SK-N-SH (cell line): ENCODE measurements at regions not wholly inside any gene's neighbourhood (a gene's known extent, or its start where the extent isn't known, plus 50 kb on each side); places are given as distances from the start of the nearest gene placed in this dataset.

ENCODE experiments used
- CTCF ChIA-PET: fragments of 300-600, 350-600 bp; formaldehyde crosslinking; extraction: SDS; loops from one replicate; lab custom pipeline; 2021; lab: Yijun Ruan, JAX
- POLR2A ChIA-PET: fragments of 350-600 bp; sonication (Branson Sonifier 250); formaldehyde crosslinking; extraction: SDS; loops from one replicate; lab custom pipeline; 2020; ENCODE audit warnings: antibody characterized with exemption, inconsistent platforms; lab: Yijun Ruan, JAX
- DNase-seq: peaks from one replicate; pipeline ENCODE4 v3.0.0; 2012
- H2AFZ ChIP-seq: fragments of 200-600 bp; sonication (generic); 2 replicates; pipeline ENCODE4 v1.8.1; 2016; ENCODE audit warnings: antibody characterized with exemption, mild to moderate bottlenecking, low read depth
- H3F3A ChIP-seq: fragments of 200-600 bp; sonication (generic); replicated peaks from 2 replicates; pipeline ENCODE3; 2016; ENCODE audit warnings: antibody characterized with exemption, mild to moderate bottlenecking; ENCODE audit not compliant: insufficient read depth
- H3K27ac ChIP-seq, 2 experiments: fragments of 200-500 bp in 1 of 2; fragments of 200-600 bp in 1 of 2; sonication (Bioruptor generic) in 1 of 2; sonication (generic), shearing (Covaris generic) in 1 of 2; 2 replicates each; pipeline versions ENCODE4 v1.5.1 to v1.6.1; 2014 to 2016; ENCODE audit warnings: low read depth in 2 of 2, inconsistent platforms in 1 of 2, low read length in 1 of 2, mild to moderate bottlenecking in 1 of 2, mixed read lengths in 1 of 2
- H3K27me3 ChIP-seq: fragments of 200-600 bp; sonication (generic), shearing (Covaris generic); 2 replicates; pipeline ENCODE4 v1.6.1; 2016; ENCODE audit warnings: mixed run types; ENCODE audit not compliant: insufficient read depth
- H3K36me3 ChIP-seq, 2 experiments: fragments of 200-500 bp in 1 of 2; fragments of 200-600 bp in 1 of 2; sonication (Bioruptor generic) in 1 of 2; sonication (generic) in 1 of 2; replicated peaks in 1 of 2; 2 replicates each; pipeline versions ENCODE3 to v1.5.1; 2014 to 2016; ENCODE audit warnings: low read length in 1 of 2, mild to moderate bottlenecking in 1 of 2; ENCODE audit not compliant: insufficient read depth in 2 of 2, control insufficient read depth in 1 of 2
- H3K4me1 ChIP-seq, 2 experiments: fragments of 200-500 bp in 1 of 2; fragments of 200-600 bp in 1 of 2; sonication (Bioruptor generic) in 1 of 2; sonication (generic), shearing (Covaris generic) in 1 of 2; 2 replicates each; pipeline versions ENCODE4 v1.5.1 to v1.6.1; 2014 to 2016; ENCODE audit warnings: low read depth in 1 of 2, low read length in 1 of 2, mixed run types in 1 of 2; ENCODE audit not compliant: insufficient read depth in 2 of 2, control insufficient read depth in 1 of 2
- H3K4me2 ChIP-seq: fragments of 200-600 bp; sonication (generic), shearing (Covaris generic); 2 replicates; pipeline ENCODE4 v1.6.1; 2017; ENCODE audit warnings: mixed run types
- H3K4me3 ChIP-seq, 2 experiments: fragments of 200-500 bp in 1 of 2; fragments of 200-600 bp in 1 of 2; sonication (Bioruptor generic) in 1 of 2; sonication (generic), shearing (Covaris generic) in 1 of 2; 2 replicates each; pipeline versions ENCODE4 v1.5.1 to v1.8.1; 2014 to 2016; ENCODE audit warnings: low read depth in 2 of 2, inconsistent platforms in 1 of 2, low read length in 1 of 2, mild to moderate bottlenecking in 1 of 2, mixed read lengths in 1 of 2, moderate library complexity in 1 of 2
- H3K79me2 ChIP-seq: fragments of 200-600 bp; sonication (generic); 2 replicates; pipeline ENCODE4 v1.8.1; 2017; ENCODE audit warnings: mild to moderate bottlenecking; ENCODE audit not compliant: insufficient read depth
- H3K9ac ChIP-seq: fragments of 200-600 bp; sonication (generic); 2 replicates; pipeline ENCODE4 v1.6.1; 2017; ENCODE audit warnings: mixed run types
- H3K9me2 ChIP-seq: fragments of 200-600 bp; sonication (generic); 2 replicates; pipeline ENCODE4 v1.6.1; 2017; ENCODE audit warnings: mixed run types
- H3K9me3 ChIP-seq: fragments of 200-600 bp; sonication (generic); 2 replicates; pipeline ENCODE4 v1.6.1; 2017; ENCODE audit warnings: mixed run types, mild to moderate bottlenecking, moderate library complexity
- H4K20me1 ChIP-seq: fragments of 200-600 bp; sonication (generic); 2 replicates; pipeline ENCODE4 v1.6.1; 2017; ENCODE audit warnings: mild to moderate bottlenecking, mixed run types; ENCODE audit not compliant: insufficient read depth
- FOSL2 ChIP-seq: IDR thresholded peaks from 2 replicates; pipeline ENCODE4 v1.4.0; 2012; ENCODE audit warnings: low read depth, mild to moderate bottlenecking, moderate library complexity, borderline replicate concordance
- GATA2 ChIP-seq: sonication (generic); formaldehyde crosslinking; IDR thresholded peaks from 2 replicates; pipeline ENCODE4 v1.5.0; 2020; ENCODE audit warnings: mild to moderate bottlenecking, missing genetic modification reagents
- NFIC ChIP-seq: IDR thresholded peaks from 2 replicates; pipeline ENCODE4 v1.4.0; 2012; ENCODE audit warnings: borderline replicate concordance
- NRF1 ChIP-seq: IDR thresholded peaks from 2 replicates; pipeline ENCODE4 v1.6.1; 2012; ENCODE audit warnings: low read depth, mild to moderate bottlenecking, low read length
- RAD21 ChIP-seq: IDR thresholded peaks from 2 replicates; pipeline ENCODE4 v1.6.1; 2012; ENCODE audit warnings: mild to moderate bottlenecking, low read length
- RFX5 ChIP-seq: IDR thresholded peaks from 2 replicates; pipeline ENCODE4 v1.6.1; 2012; ENCODE audit warnings: mild to moderate bottlenecking, improper control_type of control experiment, low read length
- RXRA ChIP-seq: IDR thresholded peaks from 2 replicates; pipeline ENCODE4 v1.4.0; 2012; ENCODE audit warnings: low read depth, mild to moderate bottlenecking, borderline replicate concordance
- TAF1 ChIP-seq: IDR thresholded peaks from 2 replicates; pipeline ENCODE4 v1.6.1; 2012; ENCODE audit warnings: low read depth, mild to moderate bottlenecking, low read length, moderate library complexity, borderline replicate concordance
- YY1 ChIP-seq: IDR thresholded peaks from 2 replicates; pipeline ENCODE4 v1.4.0; 2012; ENCODE audit warnings: low read depth, mild to moderate bottlenecking
- WGBS: methylation state at CpG from one replicate; pipeline ENCODE4 v1.1.6; 2017; ENCODE audit warnings: low lambda C conversion rate; 5-methylcytosine and 5-hydroxymethylcytosine counted together
- TF ChIP-seq, protein P1 (sequence below): IDR thresholded peaks from 2 replicates; pipeline ENCODE4 v1.6.1; 2012; ENCODE audit warnings: mild to moderate bottlenecking, low read depth, low read length, moderate library complexity
- TF ChIP-seq, protein P2 (sequence below): IDR thresholded peaks from 2 replicates; pipeline ENCODE4 v1.4.0; 2012; ENCODE audit warnings: low read depth
- TF ChIP-seq, protein P3 (sequence below): fragments of 150-350 bp; IDR thresholded peaks from 2 replicates; pipeline ENCODE4 v1.6.1; 2017; ENCODE audit warnings: antibody characterized with exemption, low read length, low read depth, borderline replicate concordance
- TF ChIP-seq, protein P4 (sequence below): IDR thresholded peaks from 2 replicates; pipeline ENCODE4 v1.4.0; 2012; ENCODE audit warnings: low read depth, borderline replicate concordance

DNA sequence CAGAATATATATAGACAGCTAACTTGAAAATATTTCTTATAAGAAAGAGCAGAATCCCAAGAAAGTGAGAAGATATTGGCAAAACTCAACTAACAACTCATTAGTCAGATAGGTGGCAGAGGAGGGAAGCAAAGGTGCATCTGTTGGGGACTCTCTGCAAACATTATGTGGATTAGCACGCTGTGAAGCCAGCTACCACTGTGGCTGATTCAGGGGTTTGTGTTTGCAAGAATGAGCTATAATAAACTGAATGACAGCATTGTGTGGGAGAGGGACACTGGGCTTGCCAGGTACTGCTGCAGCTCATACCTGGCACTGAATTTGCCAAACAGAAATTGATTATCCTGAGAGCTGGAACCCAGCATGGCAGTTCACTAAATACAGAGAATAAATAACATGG lies 170.3 kb upstream of the MINDY3 start (continued):
- TF ChIP-seq GATA2 (CRISPR knock-in tag): no peak
- no peak for TF ChIP-seq RFX5

DNA sequence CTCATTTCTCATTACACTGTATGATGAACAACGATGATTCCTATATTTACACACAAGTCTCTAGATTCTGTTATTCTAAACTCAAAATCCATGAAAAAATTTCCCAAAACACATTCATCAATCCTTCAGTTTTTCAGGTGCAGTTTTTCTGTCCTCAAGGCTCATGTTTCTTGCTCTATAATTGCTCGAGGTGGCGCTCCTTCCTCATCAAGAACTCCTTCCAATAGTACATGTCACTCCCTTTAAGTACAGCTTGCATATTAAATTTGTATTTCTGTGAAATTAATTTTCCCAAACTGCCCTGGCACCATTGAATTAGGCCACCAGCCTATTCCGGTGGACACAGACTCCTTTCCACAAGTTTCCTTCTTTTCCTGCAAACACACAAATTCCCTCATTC lies 188.7 kb upstream of the MINDY3 start:
- Histone ChIP-seq H3K27me3 (no peaks in the 10 kb centered on the region), H3K9ac (no peak overlapping the region), H3K4me3 (no peak overlapping the region), H4K20me1 (no peaks in the 10 kb centered on the region), H2AFZ (no peak overlapping the region), H3K27ac (no peak overlapping the region), H3K79me2 (no peaks in the 10 kb centered on the region), H3F3A (no peaks in the 10 kb centered on the region), H3K36me3 (no peaks in the 10 kb centered on the region), H3K9me3 (no peaks in the 10 kb centered on the region), H3K4me2 (no peak overlapping the region), H3K4me1 (no peaks in the 10 kb centered on the region), H3K9me2 (no peaks in the 10 kb centered on the region)
- POLR2A ChIA-PET: no interaction called here
- 19% methylated on average over 4 of the region's 4 CpGs for WGBS
- CTCF ChIA-PET: interaction anchor here (0.7 kb wide), 1 partner anchor 461 kb away, joined by 3 read pairs; no protein-coding TSS in a partner anchor
- no peak for DNase-seq
- peak; percentile 24 for TF ChIP-seq RAD21
- TF ChIP-seq, protein P1, sequence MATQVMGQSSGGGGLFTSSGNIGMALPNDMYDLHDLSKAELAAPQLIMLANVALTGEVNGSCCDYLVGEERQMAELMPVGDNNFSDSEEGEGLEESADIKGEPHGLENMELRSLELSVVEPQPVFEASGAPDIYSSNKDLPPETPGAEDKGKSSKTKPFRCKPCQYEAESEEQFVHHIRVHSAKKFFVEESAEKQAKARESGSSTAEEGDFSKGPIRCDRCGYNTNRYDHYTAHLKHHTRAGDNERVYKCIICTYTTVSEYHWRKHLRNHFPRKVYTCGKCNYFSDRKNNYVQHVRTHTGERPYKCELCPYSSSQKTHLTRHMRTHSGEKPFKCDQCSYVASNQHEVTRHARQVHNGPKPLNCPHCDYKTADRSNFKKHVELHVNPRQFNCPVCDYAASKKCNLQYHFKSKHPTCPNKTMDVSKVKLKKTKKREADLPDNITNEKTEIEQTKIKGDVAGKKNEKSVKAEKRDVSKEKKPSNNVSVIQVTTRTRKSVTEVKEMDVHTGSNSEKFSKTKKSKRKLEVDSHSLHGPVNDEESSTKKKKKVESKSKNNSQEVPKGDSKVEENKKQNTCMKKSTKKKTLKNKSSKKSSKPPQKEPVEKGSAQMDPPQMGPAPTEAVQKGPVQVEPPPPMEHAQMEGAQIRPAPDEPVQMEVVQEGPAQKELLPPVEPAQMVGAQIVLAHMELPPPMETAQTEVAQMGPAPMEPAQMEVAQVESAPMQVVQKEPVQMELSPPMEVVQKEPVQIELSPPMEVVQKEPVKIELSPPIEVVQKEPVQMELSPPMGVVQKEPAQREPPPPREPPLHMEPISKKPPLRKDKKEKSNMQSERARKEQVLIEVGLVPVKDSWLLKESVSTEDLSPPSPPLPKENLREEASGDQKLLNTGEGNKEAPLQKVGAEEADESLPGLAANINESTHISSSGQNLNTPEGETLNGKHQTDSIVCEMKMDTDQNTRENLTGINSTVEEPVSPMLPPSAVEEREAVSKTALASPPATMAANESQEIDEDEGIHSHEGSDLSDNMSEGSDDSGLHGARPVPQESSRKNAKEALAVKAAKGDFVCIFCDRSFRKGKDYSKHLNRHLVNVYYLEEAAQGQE: no peak
- TF ChIP-seq, protein P2, sequence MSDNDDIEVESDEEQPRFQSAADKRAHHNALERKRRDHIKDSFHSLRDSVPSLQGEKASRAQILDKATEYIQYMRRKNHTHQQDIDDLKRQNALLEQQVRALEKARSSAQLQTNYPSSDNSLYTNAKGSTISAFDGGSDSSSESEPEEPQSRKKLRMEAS: no peak

DNA sequence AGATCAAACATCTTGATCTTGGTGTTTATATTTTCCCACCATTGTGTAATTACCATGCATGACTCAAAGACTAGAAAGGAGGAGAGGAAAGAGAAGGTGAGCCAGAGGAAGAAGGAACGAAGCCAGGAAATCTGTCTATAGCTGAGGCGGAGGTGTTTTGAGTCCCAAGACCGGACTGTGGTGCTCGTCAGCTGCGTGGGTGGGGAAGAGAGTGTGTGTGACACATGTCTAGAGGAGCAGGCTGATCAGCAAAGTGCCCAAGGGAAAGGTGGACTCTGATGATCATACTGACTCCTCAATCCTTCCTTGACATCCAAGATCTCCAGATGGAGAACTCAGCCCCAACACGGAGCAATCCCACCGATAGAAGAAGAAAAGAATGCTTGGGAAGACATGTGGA lies 189.5 kb upstream of the MINDY3 start:
- Histone ChIP-seq H3K4me1 (no peaks in the 10 kb centered on the region), H3K9me2 (no peaks in the 10 kb centered on the region), H2AFZ (no peak overlapping the region), H3K36me3 (no peaks in the 10 kb centered on the region), H3K79me2 (no peaks in the 10 kb centered on the region), H3K27me3 (no peaks in the 10 kb centered on the region), H3K9me3 (no peaks in the 10 kb centered on the region)
- WGBS: 36% methylated on average over 7 of the region's 7 CpGs
- CTCF ChIA-PET: no interaction called here
- TF ChIP-seq, protein P3, sequence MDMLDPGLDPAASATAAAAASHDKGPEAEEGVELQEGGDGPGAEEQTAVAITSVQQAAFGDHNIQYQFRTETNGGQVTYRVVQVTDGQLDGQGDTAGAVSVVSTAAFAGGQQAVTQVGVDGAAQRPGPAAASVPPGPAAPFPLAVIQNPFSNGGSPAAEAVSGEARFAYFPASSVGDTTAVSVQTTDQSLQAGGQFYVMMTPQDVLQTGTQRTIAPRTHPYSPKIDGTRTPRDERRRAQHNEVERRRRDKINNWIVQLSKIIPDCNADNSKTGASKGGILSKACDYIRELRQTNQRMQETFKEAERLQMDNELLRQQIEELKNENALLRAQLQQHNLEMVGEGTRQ: no peak
- TF ChIP-seq TAF1 (no peak), NFIC (no peak), FOSL2 (no peak), NRF1 (no peak), RXRA (no peak), YY1 (no peak)
- TF ChIP-seq, protein P2: no peak
- TF ChIP-seq, protein P4, sequence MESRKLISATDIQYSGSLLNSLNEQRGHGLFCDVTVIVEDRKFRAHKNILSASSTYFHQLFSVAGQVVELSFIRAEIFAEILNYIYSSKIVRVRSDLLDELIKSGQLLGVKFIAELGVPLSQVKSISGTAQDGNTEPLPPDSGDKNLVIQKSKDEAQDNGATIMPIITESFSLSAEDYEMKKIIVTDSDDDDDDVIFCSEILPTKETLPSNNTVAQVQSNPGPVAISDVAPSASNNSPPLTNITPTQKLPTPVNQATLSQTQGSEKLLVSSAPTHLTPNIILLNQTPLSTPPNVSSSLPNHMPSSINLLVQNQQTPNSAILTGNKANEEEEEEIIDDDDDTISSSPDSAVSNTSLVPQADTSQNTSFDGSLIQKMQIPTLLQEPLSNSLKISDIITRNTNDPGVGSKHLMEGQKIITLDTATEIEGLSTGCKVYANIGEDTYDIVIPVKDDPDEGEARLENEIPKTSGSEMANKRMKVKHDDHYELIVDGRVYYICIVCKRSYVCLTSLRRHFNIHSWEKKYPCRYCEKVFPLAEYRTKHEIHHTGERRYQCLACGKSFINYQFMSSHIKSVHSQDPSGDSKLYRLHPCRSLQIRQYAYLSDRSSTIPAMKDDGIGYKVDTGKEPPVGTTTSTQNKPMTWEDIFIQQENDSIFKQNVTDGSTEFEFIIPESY: no peak
- TF ChIP-seq, all 33 proteins: peak for 0
- Histone ChIP-seq H3K4me3 (no peak overlapping the region), H3K9ac (no peak overlapping the region), H4K20me1 (no peaks in the 10 kb centered on the region), H3K27ac (no peak overlapping the region), H3F3A (no peaks in the 10 kb centered on the region), H3K4me2 (no peak overlapping the region)
- no peak for DNase-seq
- POLR2A ChIA-PET: interaction anchor here (0.6 kb wide), 1 partner anchor 8 kb away, joined by 3 read pairs; no protein-coding TSS in a partner anchor
